ENCODE measurements at regions not wholly inside any gene's neighbourhood (a gene's known extent, or its start where the extent isn't known, plus 50 kb on each side); places are given as distances from the start of the nearest gene placed in this dataset.
"Not testable (repeated sequence)": the region's sequence is repeated elsewhere in the genome, so short reads cannot be mapped to it uniquely, and the experiment has no call there.

DNA sequence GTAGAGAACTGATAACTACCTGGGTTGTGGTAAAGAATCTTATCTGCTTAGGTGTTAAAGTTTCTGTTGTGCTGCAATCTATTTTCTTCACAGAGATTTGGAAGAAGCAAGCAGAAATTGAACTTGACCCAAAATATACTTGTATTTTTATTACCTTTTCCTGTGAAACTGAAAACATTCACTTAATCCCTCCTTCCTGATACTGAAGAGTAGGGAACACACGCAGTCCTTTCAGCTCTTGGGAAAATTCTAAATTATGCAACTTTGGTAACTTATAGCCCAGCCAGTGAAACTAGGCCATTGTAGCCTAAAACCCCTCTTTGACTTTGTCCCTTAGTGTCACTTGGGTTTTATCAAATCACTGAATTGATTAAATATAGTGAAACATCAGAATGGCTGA lies 128.4 kb upstream of the MEIS1 start:
- FAIRE-seq: no peak

DNA sequence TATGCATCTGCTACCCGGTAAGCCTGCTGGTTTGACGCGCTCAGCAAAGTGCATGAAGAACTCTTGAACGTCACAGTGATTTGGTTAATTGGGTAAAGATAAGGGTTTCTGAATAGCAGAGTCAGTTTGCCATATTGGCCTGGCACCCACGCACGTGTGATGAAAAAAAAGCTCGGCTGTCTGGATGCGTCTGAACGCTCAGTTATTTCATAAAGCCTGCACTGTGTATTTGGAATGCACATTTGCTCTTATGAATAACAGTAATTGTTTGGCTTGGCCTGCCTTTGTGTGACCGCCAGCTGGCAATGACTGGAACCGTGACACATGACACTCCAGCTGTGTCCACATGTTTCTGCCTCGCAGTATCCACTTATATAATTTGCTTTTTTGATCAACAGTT lies 129.2 kb upstream of the MEIS1 start:
- FAIRE-seq: no peak

DNA sequence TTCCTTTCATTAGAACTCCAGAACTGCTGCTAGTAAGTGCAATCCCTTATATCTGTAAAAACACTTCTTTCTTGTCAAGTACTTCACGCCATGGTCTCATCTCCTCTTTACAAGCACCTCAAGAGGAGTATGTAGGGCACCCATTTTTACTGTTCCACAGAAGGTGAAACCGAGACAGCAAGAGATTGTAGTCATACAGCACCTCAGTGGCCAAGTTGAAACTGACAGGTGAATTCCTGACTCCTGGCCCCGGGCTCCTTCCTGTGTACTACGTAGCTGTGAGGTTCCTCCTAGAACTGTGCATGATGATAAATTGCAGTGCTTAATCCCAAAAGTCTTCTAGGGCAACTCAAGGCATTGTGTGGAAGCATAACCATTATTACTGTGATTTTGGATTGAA lies 131.5 kb upstream of the MEIS1 start:
- FAIRE-seq: no peak

DNA sequence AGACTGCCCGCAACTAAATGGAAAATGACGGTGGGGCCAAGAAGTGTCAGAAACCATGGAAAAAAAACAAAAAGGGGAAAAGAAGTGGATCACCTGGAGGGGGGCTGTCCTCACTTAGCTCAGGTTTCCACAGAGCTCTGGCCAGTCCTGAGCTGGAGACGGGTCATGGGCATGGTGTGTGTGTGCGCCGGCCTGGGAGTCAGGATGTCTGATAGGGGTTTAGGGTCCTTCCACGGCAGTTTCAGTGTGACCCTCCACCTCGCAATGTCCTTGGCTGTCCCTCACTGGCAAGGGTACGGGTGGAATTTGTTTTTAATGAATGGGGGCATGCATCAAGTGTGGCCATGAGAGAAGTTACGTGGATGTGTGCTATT lies 133.2 kb upstream of the MEIS1 start:
- no peak for FAIRE-seq

DNA sequence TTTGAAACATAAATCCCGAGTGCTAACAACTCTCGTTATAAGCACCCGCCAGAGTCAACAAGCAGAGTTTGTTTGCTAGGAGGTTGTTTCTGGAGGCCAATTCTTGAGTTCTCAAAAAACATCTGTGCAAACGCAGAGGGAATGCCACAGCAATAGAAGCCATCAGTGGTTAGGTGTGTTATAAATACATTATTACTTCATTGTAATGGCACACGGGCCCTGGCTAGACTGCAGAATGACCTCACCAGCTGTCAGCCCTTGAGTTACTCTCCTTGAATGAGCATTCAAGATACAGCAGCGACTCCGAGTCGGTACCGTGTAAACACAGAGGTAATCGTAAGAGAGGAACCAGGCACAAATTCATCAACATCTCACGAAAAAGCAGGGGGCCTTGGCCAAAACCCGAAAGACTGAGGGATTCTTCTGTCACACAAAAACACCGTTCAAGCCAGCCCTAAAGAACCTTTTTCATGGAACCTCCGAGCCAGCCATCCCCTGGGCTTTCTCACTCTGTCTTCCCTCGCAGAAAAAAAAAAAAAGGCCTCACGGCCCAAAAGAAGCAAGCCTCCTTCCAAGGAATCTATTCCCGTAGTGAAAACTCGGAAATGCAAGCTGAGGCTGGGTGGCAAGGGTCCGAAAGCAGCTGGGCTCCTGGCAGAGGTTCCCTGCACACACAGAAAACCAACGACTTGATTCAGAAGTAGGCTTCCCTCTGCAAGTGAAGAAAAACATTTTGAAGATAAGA lies 133.7 kb upstream of the MEIS1 start:
- no peak for FAIRE-seq

DNA sequence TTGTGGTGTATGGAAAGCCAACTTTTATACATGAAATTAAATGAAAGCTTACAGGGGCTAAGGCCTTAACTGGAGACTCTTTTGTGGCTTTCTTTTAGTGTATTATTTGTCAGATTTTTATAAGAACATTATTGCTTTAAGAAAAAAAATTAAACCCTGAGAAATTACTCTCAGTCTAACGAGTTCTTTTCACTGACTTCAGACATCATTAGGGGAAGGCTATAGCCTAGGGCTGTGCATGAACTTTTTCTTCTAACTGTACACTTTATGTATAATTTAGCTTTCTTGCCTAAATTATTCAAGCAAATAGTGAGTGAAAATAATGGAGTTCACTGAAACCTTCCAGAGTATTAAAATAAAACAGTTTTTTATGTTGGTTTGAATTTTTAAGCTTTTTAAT lies 151.1 kb upstream of the MEIS1 start:
- no peak for FAIRE-seq

DNA sequence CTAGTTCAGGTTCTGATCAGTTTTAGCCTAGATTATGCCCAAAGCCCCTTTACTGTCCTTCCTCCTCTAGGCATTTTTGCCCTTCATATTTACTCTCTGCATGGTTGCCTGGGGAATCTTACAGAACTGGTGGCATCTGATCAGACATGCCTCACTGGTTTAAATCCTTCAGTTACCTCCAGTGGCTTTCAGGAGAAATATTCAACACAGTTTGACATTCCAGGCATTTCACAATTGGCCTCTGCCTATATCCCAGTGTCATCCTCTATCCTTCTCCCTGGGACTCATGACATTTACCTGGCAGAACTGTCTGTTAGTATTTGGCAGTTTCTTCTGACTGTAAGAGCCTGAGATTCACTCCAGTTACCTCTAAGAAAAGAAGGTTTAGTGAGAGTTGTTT lies 152.9 kb upstream of the MEIS1 start:
- no peak for FAIRE-seq

DNA sequence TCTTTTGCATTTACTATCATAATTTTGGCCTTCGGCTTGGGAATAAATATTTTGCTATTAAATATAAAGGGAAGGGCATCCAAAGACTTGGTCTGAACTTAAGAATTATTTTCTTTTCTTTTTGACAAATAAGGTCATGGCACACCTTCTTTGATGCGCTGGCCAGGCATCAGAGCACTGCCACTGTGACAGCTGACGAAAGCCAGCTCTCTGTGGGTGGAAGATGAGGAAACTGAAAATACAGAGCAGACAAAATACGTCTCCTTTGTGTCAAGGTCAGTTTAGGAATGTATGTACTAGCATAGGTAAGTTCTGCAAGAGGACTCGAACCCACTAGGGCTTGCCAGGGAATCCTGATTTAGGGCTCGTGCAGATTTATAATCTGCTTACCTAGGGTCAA lies 155.9 kb upstream of the MEIS1 start:
- no peak for FAIRE-seq

DNA sequence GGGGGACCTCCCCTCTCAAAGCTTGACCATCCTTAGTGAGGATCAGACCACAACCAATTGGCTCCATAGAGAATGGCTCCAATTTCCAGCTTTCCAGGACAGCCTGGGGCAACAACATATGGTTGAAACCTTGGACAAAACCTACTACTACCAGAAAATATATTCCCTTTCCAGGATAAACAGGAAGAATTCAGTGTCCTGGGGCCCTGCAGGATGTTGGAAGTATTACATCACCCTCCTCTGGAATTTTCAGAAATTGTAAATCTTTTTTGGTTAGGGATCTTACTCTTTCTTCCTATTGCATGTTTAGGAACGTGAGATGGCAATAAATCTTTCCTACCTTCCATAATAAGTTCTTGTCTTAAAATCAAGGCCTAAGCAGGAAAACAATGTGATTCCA lies 158.9 kb upstream of the MEIS1 start:
- FAIRE-seq: no peak

DNA sequence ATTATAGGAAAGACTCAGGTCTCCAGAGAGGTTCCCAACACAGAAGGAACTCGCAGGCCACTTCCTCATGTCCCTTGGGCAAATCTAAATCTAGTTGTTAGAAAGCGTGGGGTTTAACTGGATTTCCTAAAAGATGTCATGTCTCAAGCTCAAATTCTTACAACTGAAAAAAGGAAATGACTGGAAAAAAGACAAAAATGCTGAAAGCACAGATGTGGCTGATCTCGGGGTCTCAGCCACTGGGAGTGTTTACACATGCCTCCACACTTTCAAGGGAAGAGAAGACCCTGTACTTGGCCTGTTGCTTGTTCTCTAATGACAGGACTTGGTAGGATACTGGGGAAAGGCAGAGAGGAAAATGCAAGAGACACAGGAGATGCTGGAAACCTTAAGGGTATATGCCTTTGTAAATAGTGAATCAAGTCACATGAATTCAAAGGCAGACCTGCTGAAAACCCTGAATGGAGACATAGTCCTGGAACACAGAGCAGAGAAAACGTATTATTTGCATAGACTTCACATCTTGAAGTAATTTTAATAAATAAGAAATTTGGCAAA lies 160.9 kb upstream of the MEIS1 start:
- no peak for FAIRE-seq

DNA sequence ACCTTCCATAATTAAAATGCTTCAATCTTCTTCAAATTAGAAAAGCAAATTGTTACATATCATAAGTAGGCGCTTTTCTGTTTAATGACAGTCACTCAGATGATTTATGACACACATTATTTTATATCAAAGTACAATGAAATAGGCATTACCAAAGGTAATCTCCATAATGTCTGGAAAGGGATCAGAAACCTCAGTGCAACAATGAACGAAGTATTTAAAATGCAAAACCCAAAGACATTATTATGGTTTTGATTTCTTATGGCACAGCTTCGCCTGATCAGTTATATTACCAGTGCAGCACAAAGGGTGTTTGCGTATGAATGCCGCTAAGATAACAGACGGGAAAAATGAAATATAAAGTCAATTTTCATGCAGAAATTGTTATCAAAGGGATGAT lies 162.2 kb upstream of the MEIS1 start:
- FAIRE-seq: no peak

DNA sequence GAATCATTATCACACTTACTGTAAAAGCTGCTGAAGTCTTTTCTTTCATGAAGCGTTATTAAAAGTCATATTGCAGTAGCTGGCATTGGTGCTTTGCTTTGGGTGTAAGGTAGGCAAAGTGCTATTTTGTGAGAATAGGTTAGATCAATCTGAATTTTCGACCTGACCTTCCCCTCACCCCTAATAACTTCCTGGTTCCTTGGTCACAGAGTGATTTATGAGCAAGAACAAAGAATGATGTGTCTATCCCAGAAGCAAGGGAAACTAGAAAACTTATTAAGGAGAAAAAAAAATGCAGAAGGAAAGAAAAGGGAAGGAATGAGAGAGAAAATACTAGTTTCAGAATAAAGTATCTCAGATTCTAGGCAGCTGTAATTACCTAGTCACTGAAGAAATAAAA lies 163.1 kb upstream of the MEIS1 start:
- FAIRE-seq: no peak

DNA sequence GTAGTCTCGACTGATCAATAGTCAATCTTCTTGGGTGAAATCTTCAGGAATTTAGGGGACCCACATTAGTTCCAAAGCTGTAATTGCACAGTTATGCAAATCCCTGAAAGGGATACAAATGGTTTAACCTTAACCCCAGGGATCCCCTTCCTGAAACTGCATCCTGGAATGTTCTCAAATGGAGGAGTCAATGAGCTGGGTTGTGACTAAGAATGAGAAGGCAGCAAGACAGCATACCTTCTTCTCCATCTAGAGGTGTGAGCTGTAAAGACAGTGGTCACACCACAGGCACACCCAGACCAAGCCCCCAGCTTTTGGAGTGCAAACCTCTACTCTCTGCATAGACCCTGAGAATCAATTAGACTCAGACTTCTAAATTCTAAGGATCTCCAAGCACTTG lies 164.7 kb upstream of the MEIS1 start:
- no peak for FAIRE-seq

DNA sequence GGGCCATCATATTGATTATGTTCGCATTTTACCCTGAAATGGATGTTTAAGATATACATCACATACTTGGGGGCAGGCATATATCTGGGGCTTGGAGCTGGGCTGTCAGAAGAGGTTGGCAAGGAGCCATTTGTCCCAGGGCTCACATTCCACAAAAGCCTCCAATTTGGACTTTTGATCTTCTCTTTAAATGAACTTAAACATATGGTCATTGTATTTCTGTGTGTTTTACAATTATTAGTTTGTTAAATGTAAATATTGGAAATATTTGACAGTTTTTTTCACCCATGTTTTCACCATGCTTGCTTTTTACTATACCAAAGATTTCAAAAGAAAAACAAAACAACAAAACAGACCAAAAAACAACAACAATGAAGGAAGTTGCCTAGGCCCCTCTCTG lies 165.8 kb upstream of the MEIS1 start:
- FAIRE-seq: no peak

DNA sequence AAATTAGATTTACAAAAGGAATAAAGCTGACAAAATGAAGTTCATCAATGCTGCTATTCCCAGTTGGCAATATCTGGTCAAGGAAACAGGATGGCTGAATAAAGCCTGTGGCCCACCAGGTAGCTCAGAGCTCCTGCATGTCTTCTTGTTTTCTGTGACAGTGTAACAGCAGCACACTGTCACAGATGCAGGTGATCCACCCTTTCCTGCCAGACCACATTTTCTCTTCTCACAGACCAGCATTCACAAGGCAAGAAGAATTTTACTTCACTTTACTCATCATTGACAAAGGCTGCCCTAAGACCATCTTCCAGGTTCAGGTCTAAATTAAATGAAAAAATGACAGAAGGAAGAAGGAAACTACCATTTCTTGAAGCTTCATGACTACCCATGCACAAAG lies 166.2 kb upstream of the MEIS1 start:
- FAIRE-seq: no peak

DNA sequence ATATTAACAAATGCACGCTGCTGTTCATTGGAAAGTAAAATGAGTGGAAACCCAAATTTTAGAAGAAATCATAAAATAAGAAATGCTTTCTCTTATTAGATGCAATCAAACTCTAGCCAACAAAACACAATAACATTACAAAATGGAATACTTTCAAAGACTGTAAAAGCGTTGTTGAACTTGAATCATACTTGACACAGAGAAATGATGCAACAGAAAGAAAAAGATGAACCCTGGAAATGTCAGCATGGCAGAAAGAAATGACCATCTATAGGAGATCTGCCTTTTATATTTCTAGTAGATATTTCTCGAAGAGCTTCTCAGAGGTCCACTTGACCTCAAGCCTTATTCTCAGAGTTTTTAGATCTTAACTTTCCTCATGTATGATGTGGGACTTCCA lies 170.6 kb upstream of the MEIS1 start:
- FAIRE-seq: no peak

DNA sequence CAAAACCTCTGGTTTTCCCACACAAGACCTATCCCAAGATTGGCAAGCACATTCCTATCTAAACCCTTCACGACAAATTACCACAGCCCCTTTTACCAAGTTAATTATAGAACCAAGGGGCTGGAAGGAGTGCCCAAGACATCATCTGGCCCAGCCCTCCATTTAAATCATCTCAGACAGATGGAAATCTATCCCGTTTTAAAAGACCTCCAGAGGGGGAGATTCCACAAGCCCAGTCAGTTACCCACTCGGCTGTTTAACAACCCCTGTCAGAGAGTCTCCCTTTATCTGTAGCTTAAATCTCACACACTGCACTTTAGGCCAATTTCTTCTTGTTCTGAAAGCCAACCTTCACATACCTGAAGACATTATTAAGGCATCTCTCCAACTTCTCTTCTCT lies 179.1 kb upstream of the MEIS1 start:
- FAIRE-seq: no peak

DNA sequence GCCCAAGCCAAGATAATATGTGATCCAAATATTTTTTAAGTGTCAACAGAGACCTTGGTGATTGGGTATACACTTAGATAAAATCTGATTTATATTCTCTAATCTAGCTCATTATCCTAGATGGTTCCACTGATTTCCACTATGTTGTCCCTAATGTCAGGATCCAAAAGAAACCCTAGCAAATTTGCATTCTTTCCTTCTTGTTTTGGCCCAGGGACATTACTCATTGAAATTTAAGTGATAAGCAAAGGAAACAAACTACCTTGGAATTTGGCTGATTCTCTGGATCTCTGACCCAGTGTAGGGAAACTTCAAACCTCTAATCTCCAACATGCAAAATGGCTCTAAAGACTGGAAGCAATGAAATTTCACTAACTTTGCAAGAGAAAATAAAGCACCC lies 179.8 kb upstream of the MEIS1 start:
- FAIRE-seq: no peak

DNA sequence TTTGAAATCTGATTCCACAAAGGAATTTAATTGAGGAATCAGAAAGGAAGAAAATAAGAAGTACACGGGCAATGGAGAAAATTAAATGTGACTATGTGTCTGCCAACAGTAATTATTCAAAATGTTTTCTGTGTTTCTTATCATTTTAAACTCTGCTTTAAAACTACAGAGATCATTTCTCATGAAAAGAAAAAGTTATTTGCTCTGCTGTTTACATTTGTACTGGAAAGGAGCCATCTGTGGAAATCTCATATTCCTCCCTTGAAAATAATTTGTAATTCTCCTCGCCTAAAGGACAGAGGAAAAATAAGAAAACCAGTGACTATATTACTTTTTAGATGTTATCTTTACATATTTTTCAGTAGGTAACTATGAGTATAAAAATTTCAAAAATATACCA lies 181.9 kb upstream of the MEIS1 start:
- FAIRE-seq: no peak

DNA sequence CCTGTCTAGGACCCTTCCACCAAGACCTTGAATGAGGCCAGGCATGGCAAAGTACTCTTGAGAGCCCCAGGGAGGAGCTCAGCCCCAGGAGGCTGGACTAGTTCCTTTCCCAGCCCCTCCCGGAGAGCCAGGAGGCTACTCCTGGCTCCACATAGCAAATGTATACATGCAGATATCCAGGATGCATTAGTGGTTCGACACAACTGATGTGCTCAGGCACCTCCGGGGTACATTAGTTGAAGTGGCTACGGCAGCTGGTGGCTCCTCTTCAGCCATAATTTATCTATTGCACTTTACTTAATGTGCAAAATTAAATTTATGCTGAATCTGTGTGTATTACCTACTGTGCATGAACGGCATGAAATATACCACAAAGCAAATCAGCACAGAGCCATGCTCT lies 182.8 kb upstream of the MEIS1 start:
- no peak for FAIRE-seq

DNA sequence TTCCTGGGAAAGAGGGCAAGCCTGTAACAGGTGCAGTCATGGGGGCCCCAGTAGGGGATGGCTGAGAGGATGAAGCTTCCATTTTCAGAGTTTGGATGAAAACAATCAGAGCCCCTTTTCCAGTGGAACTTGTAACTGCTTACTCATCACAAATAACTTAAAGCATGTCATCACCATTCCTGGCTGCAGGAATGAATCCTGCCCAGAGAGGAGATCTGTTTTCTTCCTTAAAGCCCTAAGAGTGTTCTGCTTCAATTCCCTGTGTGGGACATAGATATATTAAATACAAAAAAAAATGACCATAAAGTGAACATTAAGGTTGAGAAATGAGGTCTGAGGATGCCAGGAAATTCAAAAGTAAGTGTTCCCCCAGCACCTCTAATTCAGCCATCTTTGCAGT lies 183.4 kb upstream of the MEIS1 start:
- no peak for FAIRE-seq

DNA sequence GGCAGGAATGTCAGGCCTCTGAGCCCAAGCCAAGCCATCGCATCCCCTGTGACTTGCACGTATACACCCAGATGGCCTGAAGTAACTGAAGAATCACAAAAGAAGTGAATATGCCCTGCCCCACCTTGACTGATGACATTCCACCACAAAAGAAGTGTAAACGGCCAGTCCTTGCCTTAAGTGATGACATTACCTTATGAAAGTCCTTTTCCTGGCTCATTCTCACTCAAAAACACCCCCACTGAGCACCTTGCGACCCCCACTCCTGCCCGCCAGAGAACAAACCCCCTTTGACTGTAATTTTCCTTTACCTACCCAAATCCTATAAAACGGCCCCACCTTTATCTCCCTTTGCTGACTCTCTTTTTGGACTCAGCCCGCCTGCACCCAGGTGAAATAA lies 185.8 kb upstream of the MEIS1 start:
- not testable (repeated sequence) for FAIRE-seq

DNA sequence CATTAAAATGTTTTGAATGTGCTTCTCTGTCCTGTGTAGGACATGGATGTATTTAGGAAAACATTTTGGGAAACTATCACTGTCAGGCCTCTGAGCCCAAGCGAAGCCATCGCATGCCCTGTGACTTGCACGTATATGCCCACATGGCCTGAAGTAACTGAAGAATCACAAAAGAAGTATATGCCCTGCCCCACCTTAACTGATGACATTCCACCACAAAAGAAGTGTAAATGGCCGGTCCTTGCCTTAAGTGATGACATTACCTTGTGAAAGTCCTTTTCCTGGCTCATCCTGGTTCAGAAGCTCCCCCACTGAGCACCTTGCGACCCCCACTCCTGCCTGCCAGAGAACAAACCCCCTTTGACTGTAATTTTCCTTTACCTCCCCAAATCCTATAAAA lies 191.1 kb upstream of the MEIS1 start:
- not testable (repeated sequence) for FAIRE-seq

DNA sequence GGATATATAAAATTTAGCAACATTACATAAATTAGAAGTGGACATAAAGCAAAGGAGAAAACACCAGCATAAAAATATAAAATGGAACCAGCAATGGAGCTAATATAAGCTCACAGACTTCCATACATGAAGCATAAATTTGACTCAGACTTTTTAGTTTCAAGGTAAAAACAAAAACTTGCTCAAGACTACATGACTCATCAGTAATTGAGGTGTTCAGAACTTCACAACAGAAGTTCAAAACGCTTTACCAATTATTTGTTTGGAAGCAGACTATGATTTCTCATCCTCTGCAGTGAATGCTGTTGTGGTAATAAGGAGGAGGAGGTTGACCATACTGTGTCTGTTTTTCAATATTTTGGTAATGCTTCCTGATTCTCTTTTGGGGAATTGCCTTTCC lies 192.0 kb upstream of the MEIS1 start:
- FAIRE-seq: not testable (repeated sequence)

DNA sequence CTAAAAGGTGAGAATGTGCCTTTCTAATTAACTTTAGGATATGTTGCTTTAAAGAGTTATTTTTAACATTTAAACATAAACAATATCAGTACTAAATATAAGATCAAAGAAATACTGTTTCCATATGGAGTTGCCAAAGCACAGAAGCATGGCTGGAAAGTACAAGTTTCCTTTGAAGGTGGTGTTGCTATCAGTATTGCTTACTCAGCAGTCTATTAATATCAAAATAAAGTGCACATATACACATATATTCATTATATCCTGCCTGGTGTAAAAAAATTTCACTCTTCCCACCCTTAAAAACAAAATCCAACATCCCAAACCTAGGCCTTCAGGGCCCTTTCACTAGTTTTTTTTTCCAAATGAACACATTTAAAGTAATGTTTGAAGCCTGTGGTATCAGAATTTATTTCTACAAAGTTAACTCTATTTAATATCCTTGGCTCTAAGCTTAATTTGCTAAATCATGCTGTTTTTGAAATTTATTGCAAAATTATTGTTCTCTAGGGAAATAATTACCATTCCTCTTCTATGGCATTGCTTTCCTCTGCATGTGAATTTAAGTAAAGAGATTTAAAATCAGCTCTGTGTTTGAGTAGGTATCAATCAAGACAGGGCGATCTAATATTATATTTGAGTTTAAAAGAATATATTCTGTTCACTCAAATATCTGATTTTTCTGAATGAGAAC lies 192.7 kb upstream of the MEIS1 start:
- FAIRE-seq: no peak
